GM12878 (cell line): ENCODE measurements at regions not wholly inside any gene's neighbourhood (a gene's known extent, or its start where the extent isn't known, plus 50 kb on each side); places are given as distances from the start of the nearest gene placed in this dataset.

Experiments
- CREB1 ChIP-seq: IDR thresholded peaks from 2 replicates; pipeline ENCODE4 v1.6.1; 2012; ENCODE audit warnings: low read depth, mild to moderate bottlenecking, inconsistent platforms
- MXI1 ChIP-seq: fragments of 150-350 bp; IDR thresholded peaks from 2 replicates; pipeline ENCODE4 v1.6.1; 2011; ENCODE audit warnings: low read depth, mild to moderate bottlenecking, inconsistent platforms, low read length, improper control_type of control experiment
- MYC ChIP-seq: IDR thresholded peaks from 2 replicates; pipeline ENCODE4 v1.6.1; 2011; ENCODE audit warnings: mild to moderate bottlenecking, low read length, moderate library complexity, inconsistent platforms; ENCODE audit not compliant: insufficient read depth, insufficient replicate concordance, insufficient read length, severe bottlenecking
- POLR2A ChIP-seq: IDR thresholded peaks from 2 replicates; pipeline ENCODE4 v1.6.1; 2011; ENCODE audit warnings: low read depth, mild to moderate bottlenecking, low read length
- POLR2AphosphoS5 ChIP-seq: IDR thresholded peaks from 2 replicates; pipeline ENCODE4 v1.6.1; 2011; ENCODE audit warnings: mild to moderate bottlenecking, low read length, inconsistent platforms
- RAD51 ChIP-seq: fragments of 450-650 bp; IDR thresholded peaks from 2 replicates; pipeline ENCODE4 v1.6.1; 2016; ENCODE audit warnings: moderate library complexity, mild to moderate bottlenecking, inconsistent platforms
- SMC3 ChIP-seq: IDR thresholded peaks from 2 replicates; pipeline ENCODE4 v1.6.1; 2011; ENCODE audit warnings: low read length, improper control_type of control experiment, borderline replicate concordance
- TF ChIP-seq, protein P1 (sequence below), 3 experiments: IDR thresholded peaks in 2 of 3; conservative IDR thresholded peaks in 1 of 3; 2 replicates each; pipeline ENCODE4 v1.5.1; 2011; ENCODE audit warnings: low read depth in 3 of 3, low read length in 3 of 3, mild to moderate bottlenecking in 3 of 3, control low read depth in 2 of 3, moderate library complexity in 2 of 3, inconsistent platforms in 1 of 3, mixed read lengths in 1 of 3; ENCODE audit not compliant: control insufficient read depth in 2 of 3, insufficient read depth in 1 of 3; ENCODE audit errors: extremely low read depth in 1 of 3
- TF ChIP-seq, protein P2 (sequence below): IDR thresholded peaks from 2 replicates; pipeline ENCODE4 v1.6.1; 2012; ENCODE audit warnings: mild to moderate bottlenecking, low read depth, low read length
- TF ChIP-seq, protein P3 (sequence below): IDR thresholded peaks from 2 replicates; pipeline ENCODE4 v1.6.1; 2011; ENCODE audit warnings: borderline replicate concordance, low read depth, mild to moderate bottlenecking, moderate library complexity, mixed read lengths, low read length; ENCODE audit not compliant: insufficient read depth; ENCODE audit errors: extremely low read length

DNA sequence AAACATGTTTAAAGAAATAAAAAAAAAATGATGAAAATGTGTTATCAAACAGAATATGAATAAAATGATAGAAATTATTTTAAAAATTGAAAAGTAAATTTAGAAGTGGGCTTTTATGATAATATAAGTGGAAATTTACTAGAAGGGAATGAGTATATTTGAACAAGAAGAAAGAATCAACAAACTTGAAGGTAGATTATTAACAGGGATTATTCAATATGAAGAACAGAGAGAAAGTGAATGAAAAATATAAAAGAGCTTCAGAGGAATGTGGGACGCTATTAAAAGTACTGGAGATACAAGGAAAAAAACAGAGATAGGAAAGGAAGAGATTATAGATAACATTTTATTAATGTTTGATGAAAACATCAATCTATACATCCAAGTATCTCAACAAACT is 1014.4 kb upstream of the CITED2 start:
- TF ChIP-seq, protein P1, sequence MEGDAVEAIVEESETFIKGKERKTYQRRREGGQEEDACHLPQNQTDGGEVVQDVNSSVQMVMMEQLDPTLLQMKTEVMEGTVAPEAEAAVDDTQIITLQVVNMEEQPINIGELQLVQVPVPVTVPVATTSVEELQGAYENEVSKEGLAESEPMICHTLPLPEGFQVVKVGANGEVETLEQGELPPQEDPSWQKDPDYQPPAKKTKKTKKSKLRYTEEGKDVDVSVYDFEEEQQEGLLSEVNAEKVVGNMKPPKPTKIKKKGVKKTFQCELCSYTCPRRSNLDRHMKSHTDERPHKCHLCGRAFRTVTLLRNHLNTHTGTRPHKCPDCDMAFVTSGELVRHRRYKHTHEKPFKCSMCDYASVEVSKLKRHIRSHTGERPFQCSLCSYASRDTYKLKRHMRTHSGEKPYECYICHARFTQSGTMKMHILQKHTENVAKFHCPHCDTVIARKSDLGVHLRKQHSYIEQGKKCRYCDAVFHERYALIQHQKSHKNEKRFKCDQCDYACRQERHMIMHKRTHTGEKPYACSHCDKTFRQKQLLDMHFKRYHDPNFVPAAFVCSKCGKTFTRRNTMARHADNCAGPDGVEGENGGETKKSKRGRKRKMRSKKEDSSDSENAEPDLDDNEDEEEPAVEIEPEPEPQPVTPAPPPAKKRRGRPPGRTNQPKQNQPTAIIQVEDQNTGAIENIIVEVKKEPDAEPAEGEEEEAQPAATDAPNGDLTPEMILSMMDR (IDR thresholded peaks at IDR 0.05 in 2 of 3, conservative IDR thresholded peaks at IDR 0.05 in 1 of 3; ENCODE audit: control insufficient read depth in 2 of 3, extremely low read depth in 1 of 3, insufficient read depth in 1 of 3, low read depth in 3 of 3, low read length in 3 of 3): no peak
- TF ChIP-seq POLR2AphosphoS5: no peak
- no peak for TF ChIP-seq MXI1
- TF ChIP-seq RAD51: no peak
- TF ChIP-seq, protein P2, sequence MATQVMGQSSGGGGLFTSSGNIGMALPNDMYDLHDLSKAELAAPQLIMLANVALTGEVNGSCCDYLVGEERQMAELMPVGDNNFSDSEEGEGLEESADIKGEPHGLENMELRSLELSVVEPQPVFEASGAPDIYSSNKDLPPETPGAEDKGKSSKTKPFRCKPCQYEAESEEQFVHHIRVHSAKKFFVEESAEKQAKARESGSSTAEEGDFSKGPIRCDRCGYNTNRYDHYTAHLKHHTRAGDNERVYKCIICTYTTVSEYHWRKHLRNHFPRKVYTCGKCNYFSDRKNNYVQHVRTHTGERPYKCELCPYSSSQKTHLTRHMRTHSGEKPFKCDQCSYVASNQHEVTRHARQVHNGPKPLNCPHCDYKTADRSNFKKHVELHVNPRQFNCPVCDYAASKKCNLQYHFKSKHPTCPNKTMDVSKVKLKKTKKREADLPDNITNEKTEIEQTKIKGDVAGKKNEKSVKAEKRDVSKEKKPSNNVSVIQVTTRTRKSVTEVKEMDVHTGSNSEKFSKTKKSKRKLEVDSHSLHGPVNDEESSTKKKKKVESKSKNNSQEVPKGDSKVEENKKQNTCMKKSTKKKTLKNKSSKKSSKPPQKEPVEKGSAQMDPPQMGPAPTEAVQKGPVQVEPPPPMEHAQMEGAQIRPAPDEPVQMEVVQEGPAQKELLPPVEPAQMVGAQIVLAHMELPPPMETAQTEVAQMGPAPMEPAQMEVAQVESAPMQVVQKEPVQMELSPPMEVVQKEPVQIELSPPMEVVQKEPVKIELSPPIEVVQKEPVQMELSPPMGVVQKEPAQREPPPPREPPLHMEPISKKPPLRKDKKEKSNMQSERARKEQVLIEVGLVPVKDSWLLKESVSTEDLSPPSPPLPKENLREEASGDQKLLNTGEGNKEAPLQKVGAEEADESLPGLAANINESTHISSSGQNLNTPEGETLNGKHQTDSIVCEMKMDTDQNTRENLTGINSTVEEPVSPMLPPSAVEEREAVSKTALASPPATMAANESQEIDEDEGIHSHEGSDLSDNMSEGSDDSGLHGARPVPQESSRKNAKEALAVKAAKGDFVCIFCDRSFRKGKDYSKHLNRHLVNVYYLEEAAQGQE: no peak
- TF ChIP-seq, protein P3, sequence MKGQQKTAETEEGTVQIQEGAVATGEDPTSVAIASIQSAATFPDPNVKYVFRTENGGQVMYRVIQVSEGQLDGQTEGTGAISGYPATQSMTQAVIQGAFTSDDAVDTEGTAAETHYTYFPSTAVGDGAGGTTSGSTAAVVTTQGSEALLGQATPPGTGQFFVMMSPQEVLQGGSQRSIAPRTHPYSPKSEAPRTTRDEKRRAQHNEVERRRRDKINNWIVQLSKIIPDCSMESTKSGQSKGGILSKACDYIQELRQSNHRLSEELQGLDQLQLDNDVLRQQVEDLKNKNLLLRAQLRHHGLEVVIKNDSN: no peak
- TF ChIP-seq POLR2A: no peak
- no peak for TF ChIP-seq CREB1
- TF ChIP-seq MYC: no peak
- no peak for TF ChIP-seq SMC3
